NCI-H2107 treated with DMSO at 0.1 percent for 48 hours (cell line): ENCODE measurements at regions not wholly inside any gene's neighbourhood (a gene's known extent, or its start where the extent isn't known, plus 50 kb on each side); places are given as distances from the start of the nearest gene placed in this dataset.
"Not testable (repeated sequence)": the region's sequence is repeated elsewhere in the genome, so short reads cannot be mapped to it uniquely, and the experiment has no call there.

Experiments
- DNase-seq: peaks from one replicate; lab custom pipeline; 2025; ENCODE audit not compliant: unreplicated experiment; lab: John Stamatoyannopoulos, UW

- no peak for DNase-seq
Measured at GRCh38 chr17:27200476-27200875, 93.4 kb upstream of the WSB1 start.

- no peak for DNase-seq
Measured at GRCh38 chr17:27203241-27203640, 90.7 kb upstream of the WSB1 start.

GRCh38 chr17:27206447-27206846 lies 87.5 kb upstream of the WSB1 start:
- no peak for DNase-seq

GRCh38 chr17:27207073-27207513 lies 86.8 kb upstream of the WSB1 start:
- DNase-seq = no peak

- not testable (repeated sequence) for DNase-seq
Measured at GRCh38 chr17:27208370-27208769, 85.5 kb upstream of the WSB1 start.

- DNase-seq = no peak
Measured at GRCh38 chr17:27209316-27209715, 84.6 kb upstream of the WSB1 start.

- not testable (repeated sequence) for DNase-seq
Measured at GRCh38 chr17:27210809-27211208, 83.1 kb upstream of the WSB1 start.

- no peak for DNase-seq
Measured at GRCh38 chr17:27216836-27217235, 77.1 kb upstream of the WSB1 start.

GRCh38 chr17:27217631-27218030 lies 76.3 kb upstream of the WSB1 start:
- DNase-seq = no peak

- no peak for DNase-seq
Measured at GRCh38 chr17:27218041-27218440, 75.9 kb upstream of the WSB1 start.

- no peak for DNase-seq
Measured at GRCh38 chr17:27218719-27219488, 75.0 kb upstream of the WSB1 start.

- no peak for DNase-seq
Measured at GRCh38 chr17:27222515-27222914, 71.4 kb upstream of the WSB1 start.

- DNase-seq = no peak
Measured at GRCh38 chr17:27224526-27225315, 69.2 kb upstream of the WSB1 start.

GRCh38 chr17:27226611-27227230 lies 67.2 kb upstream of the WSB1 start:
- no peak for DNase-seq

GRCh38 chr17:27230996-27231395 lies 62.9 kb upstream of the WSB1 start:
- DNase-seq = no peak

- DNase-seq = no peak
Measured at GRCh38 chr17:27232328-27232727, 61.6 kb upstream of the WSB1 start.

- DNase-seq = no peak
Measured at GRCh38 chr17:27233059-27233458, 60.9 kb upstream of the WSB1 start.

- no peak for DNase-seq
Measured at GRCh38 chr17:27233776-27234175, 60.1 kb upstream of the WSB1 start.

- DNase-seq = peak; percentile 40
Measured at GRCh38 chr17:27236717-27237315, 57.1 kb upstream of the WSB1 start.

- DNase-seq = no peak
Measured at GRCh38 chr17:27237890-27238289, 56.0 kb upstream of the WSB1 start.

- DNase-seq = no peak
Measured at GRCh38 chr17:27239046-27239445, 54.9 kb upstream of the WSB1 start.
